Ectodermal cell (in vitro differentiated cells): ENCODE measurements at regions not wholly inside any gene's neighbourhood (a gene's known extent, or its start where the extent isn't known, plus 50 kb on each side); places are given as distances from the start of the nearest gene placed in this dataset.

ENCODE experiments used
- H3K27ac ChIP-seq: 2 replicates; pipeline ENCODE4 v1.7.0; 2013; ENCODE audit warnings: mild to moderate bottlenecking, low read depth, low read length; ENCODE audit not compliant: insufficient read depth, poor library complexity, severe bottlenecking
- H3K27me3 ChIP-seq: 2 replicates; pipeline ENCODE4 v1.7.0; 2013; ENCODE audit warnings: mild to moderate bottlenecking, low read length; ENCODE audit not compliant: insufficient read depth, control insufficient read depth, poor library complexity, severe bottlenecking
- H3K36me3 ChIP-seq: one replicate; pipeline ENCODE4 v1.7.0; 2013; ENCODE audit warnings: low read length; ENCODE audit not compliant: control insufficient read depth, insufficient read depth
- H3K4me1 ChIP-seq: one replicate; pipeline ENCODE4 v1.7.0; 2013; ENCODE audit warnings: low read length; ENCODE audit not compliant: control insufficient read depth, insufficient read depth
- H3K4me3 ChIP-seq: 2 replicates; pipeline ENCODE4 v1.7.0; 2013; ENCODE audit warnings: low read depth, low read length, control low read depth; ENCODE audit not compliant: insufficient read depth
- H3K9me3 ChIP-seq: 2 replicates; pipeline ENCODE4 v1.7.0; 2013; ENCODE audit warnings: mild to moderate bottlenecking, low read length, moderate library complexity; ENCODE audit not compliant: control insufficient read depth
- WGBS, 2 experiments: methylation state at CpG; one replicate each; pipeline ENCODE4 v1.1.7; 2013; ENCODE audit warnings: missing lambda C conversion rate in 2 of 2; 5-methylcytosine and 5-hydroxymethylcytosine counted together

- Histone ChIP-seq H3K36me3 (no peaks in the 10 kb centered on the region), H3K4me3 (no peak overlapping the region), H3K27ac (no peak overlapping the region), H3K27me3 (no peaks in the 10 kb centered on the region), H3K4me1 (peaks cover 5% of the 10 kb centered on the region), H3K9me3 (peaks cover 2% of the 10 kb centered on the region)
- 73 to 82% methylated on average over 9 of the region's 9 CpGs for WGBS, 2 experiments
Measured at GRCh38 chr11:131275580-131275979, 94.8 kb upstream of the NTM start.

DNA sequence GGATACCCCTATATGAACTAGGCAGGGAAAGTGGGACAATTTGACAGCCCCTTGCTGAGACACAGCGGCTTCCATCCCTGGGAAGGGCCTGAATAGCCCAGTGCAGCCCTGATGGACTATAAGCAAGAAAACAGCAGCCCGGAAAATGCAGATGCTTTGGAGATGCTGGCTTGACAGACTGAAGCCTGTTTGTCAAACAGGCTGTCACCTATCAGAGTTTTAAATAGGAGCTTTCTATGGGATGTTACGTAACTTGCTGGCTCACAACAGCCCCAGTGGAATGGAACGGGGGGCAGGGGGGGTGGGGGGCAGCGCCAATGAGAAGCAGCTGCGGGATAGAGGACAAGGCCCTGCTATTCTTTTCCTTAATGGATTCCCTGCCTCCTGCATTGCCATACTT lies 91.9 kb upstream of the NTM start:
- WGBS, 2 experiments: 58 to 66% methylated on average over 6 of the region's 6 CpGs
- H3K9me3 ChIP-seq: no peaks in the 10 kb centered on the region
- H3K4me3 ChIP-seq: no peak overlapping the region
- no peaks in the 10 kb centered on the region for H3K27me3 ChIP-seq
- no peaks in the 10 kb centered on the region for H3K36me3 ChIP-seq
- H3K27ac ChIP-seq: no peak overlapping the region
- H3K4me1 ChIP-seq: peaks cover 5% of the 10 kb centered on the region

- Histone ChIP-seq H3K4me1 (peaks cover 5% of the 10 kb centered on the region), H3K27me3 (no peaks in the 10 kb centered on the region), H3K27ac (no peak overlapping the region), H3K4me3 (no peak overlapping the region), H3K36me3 (no peaks in the 10 kb centered on the region), H3K9me3 (no peaks in the 10 kb centered on the region)
- 98 to 99% methylated on average over 3 of the region's 3 CpGs for WGBS, 2 experiments
Measured at GRCh38 chr11:131279654-131280384, 90.6 kb upstream of the NTM start.

- Histone ChIP-seq H3K9me3 (no peaks in the 10 kb centered on the region), H3K4me3 (no peak overlapping the region), H3K27me3 (no peaks in the 10 kb centered on the region), H3K27ac (no peak overlapping the region), H3K36me3 (no peaks in the 10 kb centered on the region), H3K4me1 (no peaks in the 10 kb centered on the region)
- 87 to 96% methylated on average over 3 of the region's 3 CpGs for WGBS, 2 experiments
Measured at GRCh38 chr11:131281316-131281715, 89.1 kb upstream of the NTM start.

DNA sequence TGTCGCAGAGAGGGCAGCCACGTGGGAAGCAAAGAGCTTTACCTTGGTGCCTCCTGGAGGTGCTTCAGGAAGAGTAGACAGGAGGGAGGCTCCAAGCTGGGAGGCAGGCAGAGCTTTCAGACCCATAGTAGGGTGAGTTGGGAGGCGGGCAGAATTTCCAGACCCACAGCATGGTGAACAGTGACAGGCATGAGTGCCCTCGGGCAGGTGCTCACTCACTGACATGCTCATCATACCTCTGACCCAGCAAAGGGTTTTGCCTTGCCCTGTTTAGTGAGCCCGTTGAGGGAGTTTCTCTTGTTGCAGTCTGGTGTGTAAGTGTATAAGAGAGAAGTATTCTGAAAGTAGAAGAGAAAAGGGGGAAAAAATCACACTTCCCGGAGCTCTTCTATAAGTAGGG lies 86.4 kb upstream of the NTM start:
- no peak overlapping the region for H3K4me3 ChIP-seq
- H3K27ac ChIP-seq: no peak overlapping the region
- H3K4me1 ChIP-seq: no peaks in the 10 kb centered on the region
- 88 to 93% methylated on average over 6 of the region's 6 CpGs for WGBS, 2 experiments
- H3K36me3 ChIP-seq: no peaks in the 10 kb centered on the region
- H3K9me3 ChIP-seq: no peaks in the 10 kb centered on the region
- H3K27me3 ChIP-seq: no peaks in the 10 kb centered on the region

GRCh38 chr11:131288521-131289091 lies 81.8 kb upstream of the NTM start:
- Histone ChIP-seq H3K4me3 (no peak overlapping the region), H3K4me1 (peaks cover 19% of the 10 kb centered on the region), H3K9me3 (no peaks in the 10 kb centered on the region), H3K36me3 (no peaks in the 10 kb centered on the region), H3K27me3 (no peaks in the 10 kb centered on the region), H3K27ac (no peak overlapping the region)
- WGBS, 2 experiments: 87 to 97% methylated on average over 3 to 5 of the region's 5 CpGs

- Histone ChIP-seq H3K27me3 (no peaks in the 10 kb centered on the region), H3K4me3 (no peak overlapping the region), H3K36me3 (no peaks in the 10 kb centered on the region)
Measured at GRCh38 chr11:131290185-131290584, 80.2 kb upstream of the NTM start.

DNA sequence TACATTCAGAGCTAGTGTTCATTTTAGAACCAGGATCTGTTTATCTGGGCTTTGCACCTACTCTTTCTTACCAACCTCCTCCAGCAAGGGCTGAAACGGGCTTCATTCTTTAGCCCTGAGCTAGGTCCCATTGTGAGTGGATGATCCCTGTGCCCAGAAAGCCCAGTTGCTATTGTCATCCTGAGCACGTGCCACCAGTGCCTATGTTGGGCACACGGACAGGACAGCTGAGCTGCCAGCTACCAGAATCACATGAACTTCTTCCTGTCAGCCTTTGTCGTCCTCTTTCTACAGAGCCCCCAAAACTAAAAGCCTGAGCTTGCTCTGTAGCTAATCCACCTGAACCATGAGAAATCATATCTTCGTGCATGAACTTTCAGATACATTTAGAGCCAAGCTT lies 74.4 kb upstream of the NTM start:
- Histone ChIP-seq H3K4me1 (peaks cover 28% of the 10 kb centered on the region), H3K27me3 (no peaks in the 10 kb centered on the region), H3K9me3 (no peaks in the 10 kb centered on the region), H3K27ac (no peak overlapping the region), H3K36me3 (no peaks in the 10 kb centered on the region), H3K4me3 (no peak overlapping the region)
- 93 to 94% methylated on average over 5 of the region's 5 CpGs for whole genome bisulfite sequencing, 2 experiments

More at GRCh38 chr11:131290185-131290584, 80.2 kb upstream of the NTM start:
- WGBS, 2 experiments: 43 to 55% methylated on average over 2 to 3 of the region's 3 CpGs
- no peaks in the 10 kb centered on the region for H3K9me3 ChIP-seq
- H3K4me1 ChIP-seq: peaks cover 19% of the 10 kb centered on the region
- H3K27ac ChIP-seq: peak overlapping the region; percentile 70

DNA sequence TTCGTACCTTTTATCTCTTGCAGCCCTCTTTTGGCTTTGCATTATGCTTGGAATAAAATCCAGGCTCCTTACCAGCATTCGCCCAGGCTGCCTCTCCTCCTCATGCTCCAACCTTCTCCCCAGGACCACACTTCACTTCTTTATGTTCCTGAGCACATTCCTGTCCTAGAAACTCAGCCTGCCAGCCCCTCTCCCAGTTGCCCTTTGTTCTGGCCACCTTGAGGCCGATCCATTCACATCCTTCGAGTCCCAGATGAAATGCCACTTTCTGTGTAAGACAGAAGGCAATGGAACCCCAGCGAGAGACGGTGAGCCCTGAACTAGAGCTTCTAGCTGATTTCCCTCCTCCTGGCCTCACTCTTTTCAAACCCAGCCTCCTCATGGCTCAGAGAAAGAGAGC lies 73.0 kb upstream of the NTM start:
- Histone ChIP-seq H3K4me1 (peaks cover 23% of the 10 kb centered on the region), H3K36me3 (no peaks in the 10 kb centered on the region), H3K9me3 (no peaks in the 10 kb centered on the region), H3K27ac (no peak overlapping the region), H3K4me3 (no peak overlapping the region), H3K27me3 (no peaks in the 10 kb centered on the region)
- WGBS, 2 experiments: 66 to 77% methylated on average over 6 of the region's 6 CpGs

DNA sequence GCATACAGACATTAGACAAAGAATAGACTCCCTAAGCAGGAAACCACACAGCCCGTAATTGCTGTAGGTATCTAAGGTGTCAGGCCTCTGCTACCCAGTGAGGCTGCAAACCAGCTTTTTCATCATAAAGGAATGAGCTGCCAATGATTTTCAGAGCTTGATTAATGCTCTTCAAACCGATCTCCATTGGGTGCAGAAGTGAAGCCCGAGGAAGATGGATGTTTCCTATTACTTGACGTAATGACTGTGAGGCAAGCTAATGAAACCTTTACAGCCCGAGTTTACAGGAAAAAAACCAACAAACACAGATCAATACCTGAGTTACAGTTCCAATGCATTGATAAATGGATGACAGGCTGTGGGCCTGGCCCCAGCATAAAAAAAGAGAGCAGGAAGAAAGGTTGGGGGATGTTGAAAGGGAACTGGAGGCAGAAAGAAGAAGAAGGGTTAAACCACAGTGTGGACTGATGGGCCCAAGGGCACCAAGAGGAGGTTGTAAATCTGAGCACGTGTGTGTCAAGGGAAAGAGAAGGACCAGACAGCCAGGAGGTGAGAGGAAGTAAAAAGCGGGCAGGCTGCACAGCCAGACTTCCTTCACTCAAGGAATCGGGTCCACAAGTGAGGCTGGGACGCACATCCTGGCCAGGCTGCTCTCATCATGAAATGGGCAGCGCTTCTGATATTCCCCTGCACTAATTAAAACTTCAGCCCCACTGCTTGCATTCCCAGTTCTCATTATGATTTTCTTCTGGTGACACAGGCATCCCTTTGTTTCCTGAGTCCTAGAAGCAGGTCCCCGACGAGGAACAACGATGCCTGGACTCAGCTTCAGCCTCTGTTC lies 70.6 kb upstream of the NTM start:
- Histone ChIP-seq H3K27me3 (no peaks in the 10 kb centered on the region), H3K27ac (peak overlapping the region; percentile 1), H3K36me3 (no peaks in the 10 kb centered on the region), H3K4me1 (peaks cover 23% of the 10 kb centered on the region), H3K4me3 (no peak overlapping the region), H3K9me3 (no peaks in the 10 kb centered on the region)
- 90 to 91% methylated on average over 13 of the region's 13 CpGs for WGBS, 2 experiments
